H9 (cell line): ENCODE measurements at regions not wholly inside any gene's neighbourhood (a gene's known extent, or its start where the extent isn't known, plus 50 kb on each side); places are given as distances from the start of the nearest gene placed in this dataset.
A peak's percentile ranks its signal among the peaks of the same experiment; 100 is the strongest.

Experiments used
- DNase-seq: peaks from one replicate; pipeline ENCODE4 v3.0.0-alpha.2; 2017
- H2AFZ ChIP-seq: one replicate; pipeline ENCODE4 v1.6.1; 2013; ENCODE audit warnings: mild to moderate bottlenecking, low read length, control low read depth, moderate library complexity
- H2AK5ac ChIP-seq: 2 replicates; pipeline ENCODE4 v1.6.1; 2013; ENCODE audit warnings: low read length, control low read depth, mixed read lengths; ENCODE audit not compliant: insufficient read length
- H2BK120ac ChIP-seq: one replicate; pipeline ENCODE4 v1.6.1; 2013; ENCODE audit warnings: low read depth, mild to moderate bottlenecking, low read length, control low read depth, inconsistent platforms; ENCODE audit not compliant: poor library complexity, severe bottlenecking
- H2BK12ac ChIP-seq: 2 replicates; pipeline ENCODE4 v1.6.1; 2013; ENCODE audit warnings: low read length, control low read depth, mixed read lengths, low read depth; ENCODE audit not compliant: insufficient read length
- H2BK15ac ChIP-seq: 2 replicates; pipeline ENCODE4 v1.6.1; 2013; ENCODE audit warnings: low read depth, low read length, control low read depth
- H2BK20ac ChIP-seq: one replicate; pipeline ENCODE4 v1.6.1; 2013; ENCODE audit warnings: low read depth, mild to moderate bottlenecking, low read length, control low read depth, inconsistent platforms; ENCODE audit not compliant: poor library complexity, severe bottlenecking
- H2BK5ac ChIP-seq: 2 replicates; pipeline ENCODE4 v1.6.1; 2013; ENCODE audit warnings: low read length, control low read depth, mixed read lengths; ENCODE audit not compliant: insufficient read length
- H3K14ac ChIP-seq: 2 replicates; pipeline ENCODE4 v1.6.1; 2013; ENCODE audit warnings: low read length, control low read depth; ENCODE audit not compliant: insufficient read depth
- H3K18ac ChIP-seq: 2 replicates; pipeline ENCODE4 v1.6.1; 2013; ENCODE audit warnings: low read depth, mild to moderate bottlenecking, mixed read lengths, low read length, control low read depth; ENCODE audit not compliant: insufficient read length
- H3K23ac ChIP-seq: 2 replicates; pipeline ENCODE4 v1.6.1; 2013; ENCODE audit warnings: low read length, control low read depth, mixed read lengths, low read depth; ENCODE audit not compliant: insufficient read length
- H3K23me2 ChIP-seq: 2 replicates; pipeline ENCODE4 v1.6.1; 2013; ENCODE audit warnings: low read depth, mild to moderate bottlenecking, mixed read lengths, low read length, control low read depth; ENCODE audit not compliant: insufficient read length, poor library complexity, severe bottlenecking
- H3K27ac ChIP-seq: 2 replicates; pipeline ENCODE4 v1.5.1; 2013; ENCODE audit warnings: low read length, control low read depth, mixed read lengths, low read depth; ENCODE audit not compliant: insufficient read length
- H3K27me3 ChIP-seq: 2 replicates; pipeline ENCODE4 v1.6.1; 2013; ENCODE audit warnings: low read length, control low read depth, inconsistent platforms; ENCODE audit not compliant: insufficient read depth
- H3K4ac ChIP-seq: 2 replicates; pipeline ENCODE4 v1.6.1; 2013; ENCODE audit warnings: low read depth, mild to moderate bottlenecking, control low read depth, inconsistent platforms, low read length, moderate library complexity
- H3K4me1 ChIP-seq: 2 replicates; pipeline ENCODE4 v1.6.1; 2013; ENCODE audit warnings: low read length, control low read depth, inconsistent platforms; ENCODE audit not compliant: insufficient read depth
- H3K4me2 ChIP-seq: 2 replicates; pipeline ENCODE4 v1.6.1; 2013; ENCODE audit warnings: low read length, control low read depth, mixed read lengths; ENCODE audit not compliant: insufficient read length, insufficient read depth
- H3K56ac ChIP-seq: 2 replicates; pipeline ENCODE4 v1.6.1; 2013; ENCODE audit warnings: low read depth, mild to moderate bottlenecking, mixed read lengths, low read length, control low read depth; ENCODE audit not compliant: insufficient read length
- H3K79me1 ChIP-seq: 2 replicates; pipeline ENCODE4 v1.6.1; 2013; ENCODE audit warnings: low read depth, mild to moderate bottlenecking, moderate library complexity, low read length, control low read depth, inconsistent platforms; ENCODE audit not compliant: insufficient read depth, poor library complexity, severe bottlenecking
- H3K79me2 ChIP-seq: 2 replicates; pipeline ENCODE4 v1.6.1; 2013; ENCODE audit warnings: low read length, control low read depth, inconsistent platforms; ENCODE audit not compliant: insufficient read depth
- H3K9ac ChIP-seq: 2 replicates; pipeline ENCODE4 v1.6.1; 2013; ENCODE audit warnings: low read length, control low read depth, mixed read lengths; ENCODE audit not compliant: insufficient read length; ENCODE audit errors: extremely low read depth
- H3K9me3 ChIP-seq: one replicate; pipeline ENCODE4 v1.6.1; 2013; ENCODE audit warnings: low read depth, low read length, inconsistent platforms; ENCODE audit not compliant: control insufficient read depth
- H3T11ph ChIP-seq: one replicate; pipeline ENCODE4 v1.6.1; 2013; ENCODE audit warnings: mild to moderate bottlenecking, low read length, control low read depth, inconsistent platforms
- H4K20me1 ChIP-seq: one replicate; pipeline ENCODE4 v1.6.1; 2013; ENCODE audit not compliant: control insufficient read depth, insufficient read length, insufficient read depth
- H4K5ac ChIP-seq: 2 replicates; pipeline ENCODE4 v1.6.1; 2013; ENCODE audit warnings: low read depth, mild to moderate bottlenecking, mixed read lengths, low read length, control low read depth; ENCODE audit not compliant: insufficient read length
- H4K8ac ChIP-seq: replicated peaks from 2 replicates; pipeline ENCODE4 v1.6.1; 2013; ENCODE audit warnings: low read length, control low read depth, mixed read lengths, low read depth; ENCODE audit not compliant: insufficient read length
- H4K91ac ChIP-seq: 2 replicates; pipeline ENCODE4 v1.6.1; 2013; ENCODE audit warnings: low read depth, mild to moderate bottlenecking, moderate library complexity, mixed read lengths, low read length, control low read depth; ENCODE audit not compliant: insufficient read length
- H3K27ac Mint-ChIP-seq, 3 experiments: 2 replicates in 2 of 3; 3 replicates in 1 of 3; pipeline ENCODE4 v1.8.0; 2020 to 2021; ENCODE audit warnings: mixed read lengths in 3 of 3, mild to moderate bottlenecking in 1 of 3, moderate library complexity in 1 of 3
- H3K27me3 Mint-ChIP-seq: 2 replicates; pipeline ENCODE4 v1.8.0; 2021; ENCODE audit warnings: low read depth, mild to moderate bottlenecking, moderate library complexity, mixed read lengths
- H3K36me3 Mint-ChIP-seq, 3 experiments: 2 replicates in 2 of 3; 3 replicates in 1 of 3; pipeline ENCODE4 v1.8.0; 2020 to 2021; ENCODE audit warnings: low read depth in 3 of 3, mixed read lengths in 3 of 3; ENCODE audit not compliant: insufficient read depth in 1 of 3
- H3K4me1 Mint-ChIP-seq, 2 experiments: 2 replicates each; pipeline ENCODE4 v1.8.0; 2020; ENCODE audit warnings: mixed read lengths in 2 of 2
- H3K4me3 Mint-ChIP-seq, 2 experiments: 2 replicates in 1 of 2; 3 replicates in 1 of 2; pipeline ENCODE4 v1.8.0; 2020 to 2021; ENCODE audit warnings: mild to moderate bottlenecking in 2 of 2, mixed read lengths in 2 of 2, moderate library complexity in 1 of 2
- H3K9me3 Mint-ChIP-seq, 2 experiments: 2 replicates in 1 of 2; 3 replicates in 1 of 2; pipeline ENCODE4 v1.8.0; 2020; ENCODE audit warnings: mild to moderate bottlenecking in 2 of 2, mixed read lengths in 2 of 2, moderate library complexity in 1 of 2
- CTCF ChIP-seq: fragments of 200-600 bp; sonication (generic); conservative IDR thresholded peaks from 3 replicates; pipeline ENCODE4 v1.8.0; 2021; ENCODE audit warnings: antibody characterized with exemption, mild to moderate bottlenecking
- WGBS: extraction: QIAGEN DNeasy Blood & Tissue Kit; methylation state at CpG from one replicate; pipeline ENCODE4 v1.1.7; 2013; ENCODE audit warnings: missing lambda C conversion rate, low lambda C conversion rate, mixed read lengths; ENCODE audit not compliant: insufficient read length; ENCODE audit errors: extremely low coverage; 5-methylcytosine and 5-hydroxymethylcytosine counted together

- H3K18ac ChIP-seq, result no peak overlapping the region
- no peak overlapping the region for H2BK12ac ChIP-seq
- H3K27ac ChIP-seq, result no peak overlapping the region
- H3K4me3 Mint-ChIP-seq, result no peak overlapping the region
- H3K14ac ChIP-seq, result no peak overlapping the region
- H3T11ph ChIP-seq, result no peak overlapping the region
- H3K23ac ChIP-seq, result no peak overlapping the region
- no peak for TF ChIP-seq CTCF
- H3K9ac ChIP-seq, result no peak overlapping the region
- no peaks in the 10 kb centered on the region for H3K27me3 ChIP-seq
- H2BK20ac ChIP-seq, result no peak overlapping the region
- peak overlapping the region in 1 of 3 experiments; percentile 80; a peak in 2 of 7 replicates for H3K27ac Mint-ChIP-seq
- H4K5ac ChIP-seq, result no peak overlapping the region
- H2BK5ac ChIP-seq, result no peak overlapping the region
- H3K4me2 ChIP-seq, result no peak overlapping the region
- H3K23me2 ChIP-seq, result no peaks in the 10 kb centered on the region
- H3K4me1 Mint-ChIP-seq, result peaks cover 11 to 12% of the 10 kb centered on the region in 2 experiments; a peak in 2 of 4 replicates
- H3K56ac ChIP-seq, result no peak overlapping the region
- H2BK120ac ChIP-seq, result no peak overlapping the region
- H3K79me2 ChIP-seq, result no peaks in the 10 kb centered on the region
- H3K4me1 ChIP-seq, result no peaks in the 10 kb centered on the region
- H3K27me3 Mint-ChIP-seq, result peaks cover 4% of the 10 kb centered on the region
- no peak overlapping the region for H2BK15ac ChIP-seq
- no CpG with 5 or more reads among the region's 8 CpGs for WGBS
- H3K9me3 ChIP-seq, result peaks cover 8% of the 10 kb centered on the region
- no peak for DNase-seq
- no peak overlapping the region for H4K8ac ChIP-seq
- peaks cover 5 to 15% (median 5%) of the 10 kb centered on the region in 3 experiments for H3K36me3 Mint-ChIP-seq
- H3K79me1 ChIP-seq, result no peaks in the 10 kb centered on the region
- peaks cover 32 to 33% of the 10 kb centered on the region in 2 experiments for H3K9me3 Mint-ChIP-seq
- no peak overlapping the region for H2AFZ ChIP-seq
- H3K4ac ChIP-seq, result no peak overlapping the region
- no peak overlapping the region for H4K91ac ChIP-seq
- H2AK5ac ChIP-seq, result no peak overlapping the region
- no peaks in the 10 kb centered on the region for H4K20me1 ChIP-seq
Measured at GRCh38 chr7:98528079-98528478, 89.0 kb upstream of the NPTX2 start.
